HCT116 (cell line): ENCODE measurements at regions not wholly inside any gene's neighbourhood (a gene's known extent, or its start where the extent isn't known, plus 50 kb on each side); places are given as distances from the start of the nearest gene placed in this dataset.

Experiments
- ATAC-seq: fragments of 200-7000 bp; cut with Tn5 transposase; 2 replicates; pipeline ENCODE4 v1.9.1; 2020; ENCODE audit warnings: mild to moderate bottlenecking, moderate library complexity
- BruUV-seq: library from RNA; stranded (reverse); fragments of 400-500 nt; replicated peaks from 2 replicates; lab custom pipeline; 2021; lab: Mats Ljungman, UMichigan
- CTCF ChIA-PET: fragments of 300-600 bp; sonication (Branson Sonifier 250); formaldehyde crosslinking; loops from one replicate; lab custom pipeline; 2021; ENCODE audit warnings: antibody characterized with exemption; lab: Charles Lee
- POLR2A ChIA-PET: fragments of 300-600, 350-600 bp; sonication (Branson Sonifier 250); formaldehyde crosslinking; loops from one replicate; lab custom pipeline; 2021; ENCODE audit warnings: antibody characterized with exemption; lab: Charles Lee
- RAD21 ChIA-PET, 2 experiments: fragments of 300-600 bp; sonication (Branson Sonifier 250); formaldehyde crosslinking; loops; one replicate each; lab custom pipeline; 2023; ENCODE audit warnings: low total read pairs in 2 of 2; ENCODE audit not compliant: uncharacterized antibody in 2 of 2, unreplicated experiment in 2 of 2, low non-redundant PET in 1 of 2; lab: Charles Lee
- DNase-seq: peaks from one replicate; pipeline ENCODE4 v3.0.0-alpha.2; 2010; ENCODE audit warnings: low read depth, low spot score
- H2AFZ ChIP-seq: fragments of 200-600 bp; shearing (Covaris generic), sonication (generic); 2 replicates; pipeline ENCODE4 v1.6.1; 2017; ENCODE audit warnings: low read depth, mixed run types, mixed read lengths, antibody characterized with exemption, low read length; ENCODE audit not compliant: poor library complexity, severe bottlenecking
- H3K27ac ChIP-seq: 2 replicates; pipeline ENCODE4 v1.5.1; 2012; ENCODE audit warnings: low read depth, low read length
- H3K27me3 ChIP-seq: fragments of 200-600 bp; sonication (generic); 2 replicates; pipeline ENCODE4 v1.6.1; 2016; ENCODE audit warnings: mixed run types, low read length, mixed read lengths; ENCODE audit not compliant: insufficient read depth
- H3K36me3 ChIP-seq, 2 experiments: fragments of 200-500 bp in 1 of 2; fragments of 200-600 bp in 1 of 2; sonication (Bioruptor generic) in 1 of 2; sonication (generic) in 1 of 2; 2 replicates each; pipeline versions ENCODE4 v1.5.1 to v1.6.1; 2014 to 2016; ENCODE audit warnings: low read length in 2 of 2, inconsistent platforms in 1 of 2, mixed read lengths in 1 of 2, mixed run types in 1 of 2; ENCODE audit not compliant: insufficient read depth in 2 of 2, control insufficient read depth in 1 of 2
- H3K4me1 ChIP-seq, 2 experiments: fragments of 200-600 bp in 1 of 2; sonication (generic) in 1 of 2; 2 replicates each; pipeline versions ENCODE4 v1.5.1 to v1.6.1; 2012 to 2017; ENCODE audit warnings: low read length in 2 of 2, inconsistent platforms in 1 of 2, mild to moderate bottlenecking in 1 of 2, mixed read lengths in 1 of 2, mixed run types in 1 of 2, moderate library complexity in 1 of 2; ENCODE audit not compliant: insufficient read depth in 2 of 2, control insufficient read depth in 1 of 2
- H3K4me2 ChIP-seq: fragments of 200-600 bp; sonication (generic); 2 replicates; pipeline ENCODE4 v1.6.1; 2017; ENCODE audit warnings: mixed run types, low read length, mixed read lengths
- H3K4me3 ChIP-seq, 2 experiments: fragments of 200-600 bp in 1 of 2; sonication (generic) in 1 of 2; replicated peaks in 1 of 2; 2 replicates each; pipeline ENCODE4 v1.5.1; 2011 to 2016; ENCODE audit warnings: low read length in 2 of 2, control low read depth in 1 of 2, low read depth in 1 of 2, mild to moderate bottlenecking in 1 of 2, mixed read lengths in 1 of 2, mixed run types in 1 of 2
- H3K79me2 ChIP-seq: fragments of 200-600 bp; sonication (generic); 2 replicates; pipeline ENCODE4 v1.6.1; 2017; ENCODE audit warnings: mild to moderate bottlenecking, mixed run types, low read length, moderate library complexity, mixed read lengths; ENCODE audit not compliant: insufficient read depth
- H3K9ac ChIP-seq: fragments of 200-600 bp; sonication (generic); 2 replicates; pipeline ENCODE4 v1.6.1; 2016; ENCODE audit warnings: low read length, mixed read lengths
- H3K9me2 ChIP-seq: fragments of 200-600 bp; sonication (generic), shearing (Covaris generic); 2 replicates; pipeline ENCODE4 v1.6.1; 2017; ENCODE audit warnings: mixed run types, mild to moderate bottlenecking, moderate library complexity; ENCODE audit not compliant: insufficient read depth
- H3K9me3 ChIP-seq, 2 experiments: fragments of 200-500 bp in 1 of 2; fragments of 200-600 bp in 1 of 2; sonication (Bioruptor generic) in 1 of 2; sonication (generic) in 1 of 2; 2 replicates each; pipeline ENCODE4 v1.6.1; 2014 to 2017; ENCODE audit warnings: low read length in 2 of 2, mixed read lengths in 2 of 2, inconsistent platforms in 1 of 2, low read depth in 1 of 2, mild to moderate bottlenecking in 1 of 2, mixed run types in 1 of 2, moderate library complexity in 1 of 2; ENCODE audit not compliant: control insufficient read depth in 1 of 2, insufficient read depth in 1 of 2
- H4K20me1 ChIP-seq: fragments of 200-600 bp; sonication (generic), shearing (Covaris generic); 2 replicates; pipeline ENCODE4 v1.6.1; 2017; ENCODE audit warnings: mixed run types, mild to moderate bottlenecking, moderate library complexity; ENCODE audit not compliant: insufficient read depth
- CBX3 ChIP-seq: IDR thresholded peaks from 2 replicates; pipeline ENCODE4 v1.6.1; 2012; ENCODE audit warnings: low read depth
- CTCF ChIP-seq, 3 experiments: fragments of 200-600 bp in 1 of 3; sonication (generic) in 1 of 3; IDR thresholded peaks in 2 of 3; conservative IDR thresholded peaks in 1 of 3; 2 replicates each; pipeline ENCODE4 v1.5.1; 2012 to 2017; ENCODE audit warnings: low read depth in 2 of 3, low read length in 2 of 3, antibody characterized with exemption in 1 of 3, borderline replicate concordance in 1 of 3, control low read depth in 1 of 3, mild to moderate bottlenecking in 1 of 3, mixed read lengths in 1 of 3, mixed run types in 1 of 3, moderate library complexity in 1 of 3; ENCODE audit not compliant: insufficient read depth in 1 of 3
- ELF1 ChIP-seq: IDR thresholded peaks from 2 replicates; pipeline ENCODE4 v1.6.1; 2012; ENCODE audit warnings: low read depth, borderline replicate concordance
- MAX ChIP-seq: IDR thresholded peaks from 2 replicates; pipeline ENCODE4 v1.6.1; 2012
- POLR2A ChIP-seq: IDR thresholded peaks from 2 replicates; pipeline ENCODE4 v1.7.0; 2011; ENCODE audit warnings: borderline replicate concordance; ENCODE audit not compliant: insufficient read depth, insufficient read length; ENCODE audit errors: extremely low read depth
- POLR2AphosphoS5 ChIP-seq: IDR thresholded peaks from 2 replicates; pipeline ENCODE4 v1.6.1; 2011; ENCODE audit warnings: mild to moderate bottlenecking, low read depth, low read length, moderate library complexity
- RAD21 ChIP-seq: IDR thresholded peaks from 2 replicates; pipeline ENCODE4 v1.6.1; 2012; ENCODE audit warnings: low read depth, mild to moderate bottlenecking
- SIN3A ChIP-seq: IDR thresholded peaks from 2 replicates; pipeline ENCODE4 v1.6.1; 2012; ENCODE audit warnings: low read depth
- SRF ChIP-seq: IDR thresholded peaks from 2 replicates; pipeline ENCODE4 v1.6.1; 2012; ENCODE audit warnings: low read depth
- TCF7L2 ChIP-seq: IDR thresholded peaks from 2 replicates; pipeline ENCODE4 v1.7.0; 2011; ENCODE audit warnings: borderline replicate concordance, inconsistent platforms; ENCODE audit not compliant: insufficient read depth, insufficient read length; ENCODE audit errors: extremely low read depth
- YY1 ChIP-seq: IDR thresholded peaks from 2 replicates; pipeline ENCODE4 v1.6.1; 2011; ENCODE audit warnings: low read length, low read depth, moderate library complexity, mild to moderate bottlenecking; ENCODE audit not compliant: insufficient replicate concordance; ENCODE audit errors: extremely low read depth
- ZBTB33 ChIP-seq: IDR thresholded peaks from 2 replicates; pipeline ENCODE4 v1.6.1; 2011; ENCODE audit warnings: mild to moderate bottlenecking, low read length, moderate library complexity; ENCODE audit not compliant: insufficient replicate concordance; ENCODE audit errors: extremely low read depth
- intact Hi-C: fragments of 100-400 bp; cut with micrococcal nuclease; formaldehyde crosslinking; loops from 2 replicates; pipeline ENCODE4 v1.10.0; 2022

- Histone ChIP-seq H2AFZ (no peak overlapping the region), H3K27ac (no peak overlapping the region), H3K9ac (no peak overlapping the region), H3K27me3 (peaks cover 5% of the 10 kb centered on the region; the same call in 1 of the 2 replicates), H3K4me2 (no peak overlapping the region), H3K79me2 (no peaks in the 10 kb centered on the region), H4K20me1 (no peaks in the 10 kb centered on the region), H3K9me2 (no peaks in the 10 kb centered on the region), H3K36me3 (no peaks in the 10 kb centered on the region), H3K4me3 (no peak overlapping the region), H3K9me3 (no peaks in the 10 kb centered on the region), H3K4me1 (no peaks in the 10 kb centered on the region)
- ChIA-PET POLR2A (no interaction called here), CTCF (no interaction called here), RAD21 (interaction anchor here in 1 of 2 experiments (0.6 kb wide), 1 partner anchor 865 kb away, joined by 3 read pairs; no protein-coding TSS in a partner anchor)
- intact Hi-C loops, result no loop called here
- no TSS peak for BruUV-seq
- DNase-seq, result no peak
- TF ChIP-seq SIN3A (no peak), CTCF (IDR thresholded peaks at IDR 0.05 in 2 of 3, conservative IDR thresholded peaks at IDR 0.05 in 1 of 3; ENCODE audit: borderline replicate concordance in 1 of 3, insufficient read depth in 1 of 3, low read depth in 2 of 3, low read length in 2 of 3) (no peak), POLR2A (no peak)
- ATAC-seq, result no peak
Observed at GRCh38 chr1:83742446-83742845, 256.5 kb downstream of the TTLL7 start.

DNA sequence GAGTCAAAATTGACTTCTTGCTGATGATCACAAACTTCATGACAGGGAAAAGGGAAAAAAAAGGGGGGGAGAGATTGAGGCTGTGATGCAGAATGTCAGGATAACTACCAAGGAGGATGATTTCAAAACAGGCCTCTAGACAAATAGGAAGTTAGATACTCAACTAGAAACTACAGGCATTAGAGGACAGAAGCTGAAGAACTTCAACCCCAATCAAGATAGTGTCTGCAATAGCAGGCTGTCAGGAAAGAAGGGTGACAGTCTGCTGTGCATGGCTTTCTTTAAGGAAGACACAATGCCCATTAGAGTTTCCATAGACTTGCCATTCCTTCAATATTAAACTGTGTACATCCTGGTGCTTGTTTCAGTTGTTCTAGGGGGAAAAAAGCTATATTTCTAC, 257.2 kb downstream of the TTLL7 start:
- no peaks in the 10 kb centered on the region for H3K36me3 ChIP-seq
- no peak overlapping the region for H3K9ac ChIP-seq
- TF ChIP-seq CTCF (IDR thresholded peaks at IDR 0.05 in 2 of 3, conservative IDR thresholded peaks at IDR 0.05 in 1 of 3; ENCODE audit: borderline replicate concordance in 1 of 3, insufficient read depth in 1 of 3, low read depth in 2 of 3, low read length in 2 of 3), result no peak
- no peak for TF ChIP-seq RAD21
- no peak for TF ChIP-seq MAX
- TF ChIP-seq TCF7L2, result no peak
- no peak for TF ChIP-seq POLR2A
- no peak for TF ChIP-seq ELF1
- TF ChIP-seq SRF, result no peak
- TF ChIP-seq CBX3, result no peak
- TF ChIP-seq YY1, result no peak
- TF ChIP-seq ZBTB33, result no peak
- TF ChIP-seq POLR2AphosphoS5, result no peak

More for the DNA sequence above, 257.2 kb downstream of the TTLL7 start:
- ChIA-PET RAD21 (interaction anchor here in 1 of 2 experiments (0.7 kb wide), 1 partner anchor 878 kb away, joined by 4 read pairs; no protein-coding TSS in a partner anchor), POLR2A (no interaction called here), CTCF (no interaction called here)
- Histone ChIP-seq H3K4me3 (no peak overlapping the region), H2AFZ (no peak overlapping the region), H3K27ac (no peak overlapping the region), H3K9me2 (no peaks in the 10 kb centered on the region), H3K4me2 (no peak overlapping the region), H3K4me1 (no peaks in the 10 kb centered on the region), H3K9me3 (no peaks in the 10 kb centered on the region), H3K27me3 (peaks cover 5% of the 10 kb centered on the region; the same call in 1 of the 2 replicates), H3K79me2 (no peaks in the 10 kb centered on the region), H4K20me1 (no peaks in the 10 kb centered on the region)
- DNase-seq, result no peak
- ATAC-seq, result no peak
- intact Hi-C loops, result no loop called here
- no TSS peak for BruUV-seq
